ENCODE measurements at regions not wholly inside any gene's neighbourhood (a gene's known extent, or its start where the extent isn't known, plus 50 kb on each side); places are given as distances from the start of the nearest gene placed in this dataset.

DNA sequence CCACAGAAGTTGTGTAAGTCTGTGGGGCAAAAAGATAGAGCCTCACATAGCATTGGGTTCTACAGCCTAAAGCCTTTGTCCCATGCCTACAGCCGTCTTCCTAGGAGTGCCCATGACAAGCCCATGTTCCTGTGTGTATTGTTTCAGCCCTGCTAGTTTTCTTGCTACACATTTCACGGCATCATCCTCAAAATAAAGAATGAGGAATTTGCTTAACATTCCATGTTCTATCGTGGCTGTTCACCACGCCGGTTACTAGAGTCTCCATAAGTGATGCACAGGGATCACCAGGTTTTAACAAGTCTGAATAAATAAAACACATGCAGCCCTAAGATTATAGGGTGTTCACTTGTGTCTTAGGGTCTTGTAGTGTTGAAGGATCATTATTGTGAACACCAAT is 87.4 kb upstream of the NGF start (continued):
- TF ChIP-seq ZNF146 (tag by site-specific recombination; IDR thresholded peaks at IDR 0.05), result no peak
- TF ChIP-seq, protein P1, sequence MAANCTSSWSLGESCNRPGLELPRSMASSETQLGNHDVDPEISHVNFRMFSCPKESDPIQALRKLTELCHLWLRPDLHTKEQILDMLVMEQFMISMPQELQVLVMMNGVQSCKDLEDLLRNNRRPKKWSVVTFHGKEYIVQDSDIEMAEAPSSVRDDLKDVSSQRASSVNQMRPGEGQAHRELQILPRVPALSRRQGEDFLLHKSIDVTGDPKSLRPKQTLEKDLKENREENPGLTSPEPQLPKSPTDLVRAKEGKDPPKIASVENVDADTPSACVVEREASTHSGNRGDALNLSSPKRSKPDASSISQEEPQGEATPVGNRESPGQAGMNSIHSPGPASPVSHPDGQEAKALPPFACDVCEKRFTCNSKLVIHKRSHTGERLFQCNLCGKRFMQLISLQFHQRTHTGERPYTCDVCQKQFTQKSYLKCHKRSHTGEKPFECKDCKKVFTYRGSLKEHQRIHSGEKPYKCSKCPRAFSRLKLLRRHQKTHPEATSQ (tag by site-specific recombination; IDR thresholded peaks at IDR 0.05), result no peak
- no peak for TF ChIP-seq ZNF560 (tag by site-specific recombination; IDR thresholded peaks at IDR 0.05; ENCODE audit: borderline replicate concordance)
- no peak for TF ChIP-seq ZNF175 (tag by site-specific recombination; IDR thresholded peaks at IDR 0.05)
- no peak for TF ChIP-seq WT1 (tag by site-specific recombination; IDR thresholded peaks at IDR 0.05)

DNA sequence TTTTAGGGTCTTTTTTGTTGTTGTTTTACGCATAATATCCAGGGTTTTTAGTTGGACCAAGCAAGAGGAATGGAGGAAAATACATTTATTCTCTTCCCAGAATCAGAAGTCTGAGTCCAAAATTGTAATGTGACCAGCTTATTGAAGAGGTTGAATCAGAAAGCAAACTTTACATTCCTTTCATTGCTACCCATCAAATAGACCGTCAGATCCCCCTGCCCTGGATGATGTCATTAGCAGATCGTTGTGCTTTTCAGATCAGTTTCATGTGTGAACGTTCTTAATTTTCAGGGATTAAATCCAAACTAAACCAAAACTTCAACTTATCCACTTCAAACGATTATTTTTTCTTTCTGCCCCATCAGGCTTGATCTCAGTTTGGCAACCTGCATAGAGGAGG is 85.7 kb upstream of the NGF start:
- TF ChIP-seq, protein P2, sequence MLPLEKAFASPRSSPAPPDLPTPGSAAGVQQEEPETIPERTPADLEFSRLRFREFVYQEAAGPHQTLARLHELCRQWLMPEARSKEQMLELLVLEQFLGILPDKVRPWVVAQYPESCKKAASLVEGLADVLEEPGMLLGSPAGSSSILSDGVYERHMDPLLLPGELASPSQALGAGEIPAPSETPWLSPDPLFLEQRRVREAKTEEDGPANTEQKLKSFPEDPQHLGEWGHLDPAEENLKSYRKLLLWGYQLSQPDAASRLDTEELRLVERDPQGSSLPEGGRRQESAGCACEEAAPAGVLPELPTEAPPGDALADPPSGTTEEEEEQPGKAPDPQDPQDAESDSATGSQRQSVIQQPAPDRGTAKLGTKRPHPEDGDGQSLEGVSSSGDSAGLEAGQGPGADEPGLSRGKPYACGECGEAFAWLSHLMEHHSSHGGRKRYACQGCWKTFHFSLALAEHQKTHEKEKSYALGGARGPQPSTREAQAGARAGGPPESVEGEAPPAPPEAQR (tag by site-specific recombination; IDR thresholded peaks at IDR 0.05), result no peak
- TF ChIP-seq ZXDB (tag by site-specific recombination; IDR thresholded peaks at IDR 0.05), result no peak
- no peak for TF ChIP-seq OSR2 (tag by site-specific recombination; IDR thresholded peaks at IDR 0.05)
- TF ChIP-seq ZBTB49 (tag by site-specific recombination; IDR thresholded peaks at IDR 0.05; ENCODE audit: low read depth), result no peak
- TF ChIP-seq, protein P3, sequence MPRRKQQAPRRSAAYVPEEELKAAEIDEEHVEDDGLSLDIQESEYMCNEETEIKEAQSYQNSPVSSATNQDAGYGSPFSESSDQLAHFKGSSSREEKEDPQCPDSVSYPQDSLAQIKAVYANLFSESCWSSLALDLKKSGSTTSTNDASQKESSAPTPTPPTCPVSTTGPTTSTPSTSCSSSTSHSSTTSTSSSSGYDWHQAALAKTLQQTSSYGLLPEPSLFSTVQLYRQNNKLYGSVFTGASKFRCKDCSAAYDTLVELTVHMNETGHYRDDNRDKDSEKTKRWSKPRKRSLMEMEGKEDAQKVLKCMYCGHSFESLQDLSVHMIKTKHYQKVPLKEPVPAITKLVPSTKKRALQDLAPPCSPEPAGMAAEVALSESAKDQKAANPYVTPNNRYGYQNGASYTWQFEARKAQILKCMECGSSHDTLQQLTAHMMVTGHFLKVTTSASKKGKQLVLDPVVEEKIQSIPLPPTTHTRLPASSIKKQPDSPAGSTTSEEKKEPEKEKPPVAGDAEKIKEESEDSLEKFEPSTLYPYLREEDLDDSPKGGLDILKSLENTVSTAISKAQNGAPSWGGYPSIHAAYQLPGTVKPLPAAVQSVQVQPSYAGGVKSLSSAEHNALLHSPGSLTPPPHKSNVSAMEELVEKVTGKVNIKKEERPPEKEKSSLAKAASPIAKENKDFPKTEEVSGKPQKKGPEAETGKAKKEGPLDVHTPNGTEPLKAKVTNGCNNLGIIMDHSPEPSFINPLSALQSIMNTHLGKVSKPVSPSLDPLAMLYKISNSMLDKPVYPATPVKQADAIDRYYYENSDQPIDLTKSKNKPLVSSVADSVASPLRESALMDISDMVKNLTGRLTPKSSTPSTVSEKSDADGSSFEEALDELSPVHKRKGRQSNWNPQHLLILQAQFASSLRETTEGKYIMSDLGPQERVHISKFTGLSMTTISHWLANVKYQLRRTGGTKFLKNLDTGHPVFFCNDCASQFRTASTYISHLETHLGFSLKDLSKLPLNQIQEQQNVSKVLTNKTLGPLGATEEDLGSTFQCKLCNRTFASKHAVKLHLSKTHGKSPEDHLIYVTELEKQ (tag by site-specific recombination; IDR thresholded peaks at IDR 0.05; ENCODE audit: borderline replicate concordance), result no peak
- TF ChIP-seq BCL11A (tag by site-specific recombination; IDR thresholded peaks at IDR 0.05; ENCODE audit: low read depth), result no peak
- TF ChIP-seq ZNF24 (tag by site-specific recombination; IDR thresholded peaks at IDR 0.05), result no peak
- CTCF ChIA-PET, result no interaction called here

GRCh38 chr1:115419571-115419970 is 81.5 kb upstream of the NGF start:
- ChIA-PET CTCF (interaction anchor here (0.6 kb wide), 1 partner anchor 1521 kb away, joined by 3 read pairs; no protein-coding TSS in a partner anchor), POLR2A (no interaction called here)
- no peak overlapping the region for H3K4me3 ChIP-seq (ENCODE audit: low read depth, low read length)
- no peaks in the 10 kb centered on the region for H3K4me1 ChIP-seq (ENCODE audit: control insufficient read depth, insufficient read depth, low read length)
- H3K27ac ChIP-seq (ENCODE audit: extremely low read depth, low read depth, low read length), result no peak overlapping the region
- TF ChIP-seq MYNN (tag by site-specific recombination; IDR thresholded peaks at IDR 0.05; ENCODE audit: borderline replicate concordance) (no peak), SCRT2 (tag by site-specific recombination; IDR thresholded peaks at IDR 0.05) (peak; percentile 60), ZNF416 (tag by site-specific recombination; IDR thresholded peaks at IDR 0.05) (no peak)
- no peaks in the 10 kb centered on the region for H3K36me3 ChIP-seq (ENCODE audit: control insufficient read depth in 2 of 2, insufficient read depth in 1 of 2, low read length in 2 of 2)
- no peaks in the 10 kb centered on the region for H3K9me3 ChIP-seq (ENCODE audit: control insufficient read depth, insufficient read depth, low read depth, low read length)

More for the DNA sequence above, 85.7 kb upstream of the NGF start:
- Histone ChIP-seq H3K4me1 (ENCODE audit: control insufficient read depth, insufficient read depth, low read length) (no peaks in the 10 kb centered on the region), H3K27ac (ENCODE audit: extremely low read depth, low read depth, low read length) (no peak overlapping the region), H3K4me3 (ENCODE audit: low read depth, low read length) (no peak overlapping the region), H3K36me3 (ENCODE audit: control insufficient read depth in 2 of 2, insufficient read depth in 1 of 2, low read length in 2 of 2) (no peaks in the 10 kb centered on the region), H3K9me3 (ENCODE audit: control insufficient read depth, insufficient read depth, low read depth, low read length) (no peaks in the 10 kb centered on the region)
- POLR2A ChIA-PET, result no interaction called here
